CD8-positive, alpha-beta memory T cell (primary cell): ENCODE measurements at regions not wholly inside any gene's neighbourhood (a gene's known extent, or its start where the extent isn't known, plus 50 kb on each side); places are given as distances from the start of the nearest gene placed in this dataset.

Experiments used
- CTCF ChIA-PET: fragments of 350-600 bp; sonication (Branson Sonifier 250); formaldehyde crosslinking; loops from one replicate; lab custom pipeline; 2021; ENCODE audit warnings: antibody characterized with exemption; lab: Charles Lee
- POLR2A ChIA-PET: fragments of 350-600 bp; sonication (Branson Sonifier 250); formaldehyde crosslinking; loops from one replicate; lab custom pipeline; 2021; ENCODE audit warnings: antibody characterized with exemption; lab: Charles Lee
- DNase-seq, 5 donors: peaks; one replicate each; pipeline versions ENCODE4 v3.0.0 to v3.0.0-alpha.2; 2020 to 2022; ENCODE audit warnings: mixed read lengths in 1 of 5
- H3K27ac ChIP-seq: one replicate; pipeline ENCODE4 v1.7.0; 2013; ENCODE audit warnings: low read depth, mild to moderate bottlenecking, low read length, moderate library complexity
- H3K27me3 ChIP-seq: 2 replicates; pipeline ENCODE4 v1.7.0; 2013; ENCODE audit warnings: low read length, mild to moderate bottlenecking; ENCODE audit not compliant: insufficient read depth, poor library complexity, severe bottlenecking
- H3K36me3 ChIP-seq: 2 replicates; pipeline ENCODE4 v1.7.0; 2013; ENCODE audit warnings: mild to moderate bottlenecking, low read length, moderate library complexity; ENCODE audit not compliant: insufficient read depth
- H3K4me1 ChIP-seq: 2 replicates; pipeline ENCODE4 v1.7.0; 2013; ENCODE audit warnings: mild to moderate bottlenecking, low read length, moderate library complexity; ENCODE audit not compliant: insufficient read depth
- H3K4me3 ChIP-seq: 2 replicates; pipeline ENCODE4 v1.7.0; 2013; ENCODE audit warnings: mild to moderate bottlenecking, low read length
- H3K9me3 ChIP-seq: 2 replicates; pipeline ENCODE4 v1.7.0; 2013; ENCODE audit warnings: mild to moderate bottlenecking, low read length
- H3K27ac Mint-ChIP-seq, 8 donors: one replicate each; pipeline ENCODE4 v1.8.0; 2020 to 2021; ENCODE audit warnings: mixed read lengths in 8 of 8, mild to moderate bottlenecking in 6 of 8, inconsistent platforms in 3 of 8, moderate library complexity in 3 of 8
- H3K27me3 Mint-ChIP-seq, 2 donors: one replicate each; pipeline ENCODE4 v1.8.0; 2020 to 2021; ENCODE audit warnings: mixed read lengths in 2 of 2, mild to moderate bottlenecking in 1 of 2, moderate library complexity in 1 of 2
- H3K36me3 Mint-ChIP-seq, 3 donors: one replicate each; pipeline ENCODE4 v1.8.0; 2020 to 2021; ENCODE audit warnings: mixed read lengths in 3 of 3, inconsistent platforms in 1 of 3, mild to moderate bottlenecking in 1 of 3
- H3K4me1 Mint-ChIP-seq, 3 donors: one replicate each; pipeline ENCODE4 v1.8.0; 2020 to 2021; ENCODE audit warnings: mixed read lengths in 3 of 3, inconsistent platforms in 1 of 3, mild to moderate bottlenecking in 1 of 3
- H3K4me3 Mint-ChIP-seq, 7 donors: one replicate each; pipeline ENCODE4 v1.8.0; 2020 to 2021; ENCODE audit warnings: mixed read lengths in 7 of 7, mild to moderate bottlenecking in 6 of 7, moderate library complexity in 4 of 7, inconsistent platforms in 2 of 7
- H3K9me3 Mint-ChIP-seq, 5 donors: one replicate each; pipeline ENCODE4 v1.8.0; 2020 to 2022; ENCODE audit warnings: mixed read lengths in 5 of 5, mild to moderate bottlenecking in 3 of 5, moderate library complexity in 2 of 5, inconsistent platforms in 1 of 5

DNA sequence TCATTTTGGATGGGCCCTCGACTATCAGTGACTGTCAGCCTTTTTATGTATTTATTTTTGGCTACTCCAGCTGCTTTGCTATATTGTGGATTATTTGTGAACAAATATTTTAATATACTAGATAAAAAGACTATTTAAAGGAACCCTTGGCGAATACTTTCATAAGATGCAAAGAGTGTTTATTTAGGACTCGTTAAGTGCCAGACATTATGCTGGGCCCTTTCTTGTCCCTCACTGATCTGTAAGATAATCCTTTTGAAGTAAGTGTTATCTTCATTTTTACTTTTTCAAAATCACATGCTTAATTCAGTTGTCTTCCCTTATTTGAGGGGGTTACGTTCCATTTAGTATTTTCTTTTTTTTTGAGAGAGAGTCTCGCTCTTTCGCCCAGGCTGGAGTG is 376.8 kb upstream of the C2CD4B start:
- Histone ChIP-seq H3K36me3 (no peaks in the 10 kb centered on the region), H3K27ac (no peak overlapping the region), H3K4me3 (no peak overlapping the region), H3K27me3 (no peaks in the 10 kb centered on the region), H3K4me1 (no peaks in the 10 kb centered on the region), H3K9me3 (no peaks in the 10 kb centered on the region)
- CTCF ChIA-PET, result no interaction called here
- no peak overlapping the region for H3K4me3 Mint-ChIP-seq
- no peaks in the 10 kb centered on the region for H3K9me3 Mint-ChIP-seq
- no peak for DNase-seq
- no peaks in the 10 kb centered on the region for H3K36me3 Mint-ChIP-seq
- H3K4me1 Mint-ChIP-seq, result no peaks in the 10 kb centered on the region
- H3K27me3 Mint-ChIP-seq, result peaks cover 6 to 12% of the 10 kb centered on the region in 2 donors
- POLR2A ChIA-PET, result no interaction called here
- H3K27ac Mint-ChIP-seq, result no peak overlapping the region

DNA sequence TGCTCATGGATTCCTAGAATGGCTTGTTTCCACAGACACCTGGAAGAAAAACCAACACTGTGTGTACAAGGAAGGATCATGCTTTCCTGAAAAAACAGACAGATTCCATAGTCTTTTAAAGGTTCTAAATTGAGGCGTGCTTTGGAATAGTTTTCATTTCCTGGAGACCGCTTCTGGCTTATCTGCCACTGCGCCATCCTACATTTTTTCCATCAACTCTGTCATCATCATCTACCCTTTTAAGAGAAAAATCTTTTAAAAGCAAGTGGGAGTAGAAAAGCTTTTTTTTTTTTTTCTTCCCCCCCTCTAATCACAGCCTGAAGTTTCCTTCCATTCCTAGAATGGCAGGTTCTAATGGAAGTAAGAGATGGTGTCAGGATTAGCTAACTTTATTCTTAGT is 379.4 kb upstream of the C2CD4B start:
- no peaks in the 10 kb centered on the region for H3K4me1 ChIP-seq
- peaks cover 5% of the 10 kb centered on the region for H3K27me3 ChIP-seq
- Mint-ChIP-seq H3K4me3 (no peak overlapping the region), H3K4me1 (no peaks in the 10 kb centered on the region), H3K9me3 (no peaks in the 10 kb centered on the region), H3K27me3 (peaks cover 6 to 15% of the 10 kb centered on the region in 2 donors), H3K27ac (no peak overlapping the region), H3K36me3 (no peaks in the 10 kb centered on the region)
- DNase-seq, result no peak
- H3K9me3 ChIP-seq, result no peaks in the 10 kb centered on the region
- CTCF ChIA-PET, result no interaction called here
- no peaks in the 10 kb centered on the region for H3K36me3 ChIP-seq
- POLR2A ChIA-PET, result no interaction called here
- no peak overlapping the region for H3K27ac ChIP-seq
- H3K4me3 ChIP-seq, result no peak overlapping the region

DNA sequence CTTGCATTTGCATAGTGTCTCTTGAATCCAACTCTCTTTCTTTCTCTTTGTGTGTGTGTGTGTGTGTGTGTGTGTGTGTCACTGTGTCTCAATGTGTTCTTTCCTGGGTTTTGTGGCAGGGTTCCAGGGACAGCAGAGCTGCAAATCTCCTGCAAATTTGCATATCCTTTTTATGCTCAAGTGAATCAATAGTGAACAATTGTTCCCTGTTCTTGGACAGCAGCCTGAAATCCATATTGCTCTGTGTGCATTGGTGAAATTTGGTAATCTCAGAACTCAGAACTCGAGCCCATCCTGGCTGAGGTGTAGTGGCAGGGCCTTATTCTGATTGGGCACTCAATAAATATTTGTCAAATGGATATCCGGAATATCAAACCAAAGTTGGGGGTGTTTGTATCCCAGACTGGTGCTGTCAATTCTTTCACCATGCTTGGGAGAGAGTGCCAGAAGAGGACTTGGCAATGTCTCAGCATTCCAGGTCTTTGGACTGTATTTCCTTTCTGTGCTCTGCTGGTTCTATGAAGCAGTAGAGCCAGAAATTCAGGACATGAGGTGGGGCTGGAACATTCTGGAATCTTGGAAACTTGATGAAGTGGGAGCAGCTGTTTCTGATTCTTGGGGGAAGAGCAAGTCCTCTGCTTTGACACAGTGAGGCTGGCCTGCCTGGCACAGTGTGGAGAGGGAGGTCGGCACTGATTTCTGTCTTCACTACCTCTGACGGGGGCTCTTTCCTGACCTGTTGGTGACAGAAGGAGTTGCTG is 380.6 kb upstream of the C2CD4B start:
- Mint-ChIP-seq H3K27me3 (peaks cover 9 to 21% of the 10 kb centered on the region in 2 donors), H3K9me3 (no peaks in the 10 kb centered on the region), H3K4me1 (no peaks in the 10 kb centered on the region), H3K4me3 (no peak overlapping the region), H3K36me3 (no peaks in the 10 kb centered on the region), H3K27ac (no peak overlapping the region)
- no peaks in the 10 kb centered on the region for H3K4me1 ChIP-seq
- ChIA-PET POLR2A (no interaction called here), CTCF (no interaction called here)
- H3K4me3 ChIP-seq, result no peak overlapping the region
- H3K27ac ChIP-seq, result no peak overlapping the region
- peaks cover 5% of the 10 kb centered on the region for H3K27me3 ChIP-seq
- no peaks in the 10 kb centered on the region for H3K36me3 ChIP-seq
- no peak for DNase-seq
- H3K9me3 ChIP-seq, result no peaks in the 10 kb centered on the region

DNA sequence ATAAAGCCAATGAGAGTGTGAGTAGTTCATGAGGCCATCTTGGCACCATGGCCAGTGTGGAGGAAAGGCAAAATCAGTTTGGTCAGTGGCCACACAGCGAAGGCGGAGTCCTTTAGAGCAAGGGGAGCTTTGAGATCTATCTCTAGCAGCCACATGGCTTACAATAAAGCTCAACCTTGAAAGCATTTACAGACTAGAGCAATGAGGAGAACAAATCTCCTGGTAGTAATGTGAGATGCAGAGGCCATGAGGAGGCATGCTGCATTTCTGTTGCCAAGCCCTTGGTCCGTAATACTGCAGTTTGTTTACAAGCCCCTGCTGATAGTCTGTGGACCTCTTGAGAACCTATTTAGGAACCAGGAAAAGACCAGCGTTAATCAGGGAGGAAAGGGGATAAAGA is 381.5 kb upstream of the C2CD4B start:
- no peak for DNase-seq
- H3K4me3 Mint-ChIP-seq, result no peak overlapping the region
- CTCF ChIA-PET, result no interaction called here
- Histone ChIP-seq H3K36me3 (no peaks in the 10 kb centered on the region), H3K27ac (no peak overlapping the region), H3K27me3 (peaks cover 5% of the 10 kb centered on the region), H3K9me3 (no peaks in the 10 kb centered on the region), H3K4me3 (no peak overlapping the region), H3K4me1 (no peaks in the 10 kb centered on the region)
- H3K27ac Mint-ChIP-seq, result peak overlapping the region in 1 of 8 donors; percentile 7
- H3K36me3 Mint-ChIP-seq, result no peaks in the 10 kb centered on the region
- peaks cover 9 to 22% of the 10 kb centered on the region in 2 donors for H3K27me3 Mint-ChIP-seq
- no peaks in the 10 kb centered on the region for H3K9me3 Mint-ChIP-seq
- POLR2A ChIA-PET, result no interaction called here
- no peaks in the 10 kb centered on the region for H3K4me1 Mint-ChIP-seq

DNA sequence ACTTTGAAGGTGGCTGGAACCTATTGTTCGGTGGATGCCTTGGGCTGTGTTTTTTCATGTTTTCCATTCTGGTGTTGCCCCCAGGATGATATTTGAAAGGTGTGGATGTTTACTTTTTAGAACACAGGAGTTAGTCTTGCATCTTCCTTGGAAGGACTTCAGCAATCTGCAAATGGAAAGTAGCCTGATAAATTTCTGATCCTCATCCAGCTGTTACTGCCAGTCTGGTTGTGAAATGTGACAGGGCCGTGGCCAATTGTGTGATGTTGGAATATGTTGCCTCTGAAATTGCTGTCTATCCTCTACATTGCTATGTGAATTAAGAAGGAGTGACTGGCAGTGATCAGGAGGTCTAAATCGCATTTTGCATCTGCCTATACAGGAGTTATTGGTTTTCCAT is 382.5 kb upstream of the C2CD4B start:
- ChIA-PET POLR2A (no interaction called here), CTCF (no interaction called here)
- Histone ChIP-seq H3K4me1 (no peaks in the 10 kb centered on the region), H3K27ac (no peak overlapping the region), H3K9me3 (no peaks in the 10 kb centered on the region), H3K27me3 (peaks cover 5% of the 10 kb centered on the region), H3K4me3 (no peak overlapping the region), H3K36me3 (no peaks in the 10 kb centered on the region)
- peaks cover 9 to 25% of the 10 kb centered on the region in 2 donors for H3K27me3 Mint-ChIP-seq
- H3K36me3 Mint-ChIP-seq, result no peaks in the 10 kb centered on the region
- no peaks in the 10 kb centered on the region for H3K4me1 Mint-ChIP-seq
- H3K9me3 Mint-ChIP-seq, result peaks cover 0 to 4% (median 0%) of the 10 kb centered on the region in 5 donors
- DNase-seq, result no peak
- H3K4me3 Mint-ChIP-seq, result no peak overlapping the region
- H3K27ac Mint-ChIP-seq, result no peak overlapping the region

DNA sequence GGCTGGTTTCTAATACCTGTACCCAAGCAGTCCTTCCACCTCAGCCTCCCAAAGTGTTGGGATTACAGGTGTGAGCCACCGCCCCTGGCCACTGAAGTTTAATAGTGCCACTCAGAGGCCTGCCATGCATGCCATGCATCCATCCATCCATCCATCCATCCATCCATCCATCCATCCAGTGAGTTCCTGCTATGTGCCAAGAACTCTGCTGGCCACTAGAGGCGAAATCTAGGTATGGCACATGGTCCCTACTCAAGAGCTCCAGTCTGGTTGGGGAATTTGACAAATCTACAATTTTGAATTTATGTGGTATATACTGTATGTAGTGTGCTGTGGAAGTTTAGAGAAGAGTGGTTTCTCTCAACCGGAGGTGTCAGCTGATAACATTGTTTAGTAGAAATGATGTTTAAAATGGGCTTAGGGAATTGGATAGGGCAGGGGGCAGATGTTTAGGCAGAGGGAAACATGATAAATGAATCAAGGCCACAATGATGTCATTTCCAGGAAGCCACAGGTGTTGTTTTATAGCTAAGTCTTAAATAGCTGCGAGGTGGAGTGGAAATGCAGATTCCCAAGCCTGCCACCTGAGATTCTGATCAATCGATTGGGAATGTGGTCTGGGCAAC is 384.4 kb upstream of the C2CD4B start:
- POLR2A ChIA-PET, result no interaction called here

DNA sequence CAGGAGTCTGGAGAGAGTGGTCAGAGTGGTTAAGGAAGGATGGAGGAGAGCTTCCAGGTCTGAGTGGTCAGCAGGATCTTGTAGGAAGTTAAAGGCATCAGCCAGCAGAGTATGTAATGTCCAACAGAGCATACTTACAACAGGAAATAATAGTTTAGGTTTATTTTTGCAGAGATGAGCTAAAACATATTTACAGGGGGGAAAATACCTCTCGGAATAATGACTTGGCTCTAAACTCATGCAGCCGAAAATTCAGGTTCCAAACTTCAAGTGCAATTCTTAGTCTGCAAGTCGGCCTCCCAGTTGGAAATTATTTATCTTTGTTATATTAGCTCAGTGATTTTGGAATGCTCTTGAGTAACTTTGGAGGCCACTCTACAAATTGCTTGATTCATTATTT is 385.0 kb upstream of the C2CD4B start:
- H3K27me3 ChIP-seq, result peaks cover 5% of the 10 kb centered on the region
- H3K27ac ChIP-seq, result no peak overlapping the region
- H3K9me3 ChIP-seq, result no peaks in the 10 kb centered on the region
- Mint-ChIP-seq H3K9me3 (peaks cover 0 to 6% (median 0%) of the 10 kb centered on the region in 5 donors), H3K27ac (no peak overlapping the region), H3K4me1 (no peaks in the 10 kb centered on the region), H3K4me3 (no peak overlapping the region), H3K27me3 (peaks cover 9 to 20% of the 10 kb centered on the region in 2 donors), H3K36me3 (no peaks in the 10 kb centered on the region)
- no peak overlapping the region for H3K4me3 ChIP-seq
- no peaks in the 10 kb centered on the region for H3K4me1 ChIP-seq
- ChIA-PET CTCF (no interaction called here), POLR2A (no interaction called here)
- no peaks in the 10 kb centered on the region for H3K36me3 ChIP-seq
- DNase-seq, result no peak

More for the DNA sequence above, 384.4 kb upstream of the C2CD4B start:
- Mint-ChIP-seq H3K27ac (no peak overlapping the region), H3K4me1 (no peaks in the 10 kb centered on the region), H3K9me3 (peaks cover 0 to 6% (median 0%) of the 10 kb centered on the region in 5 donors), H3K4me3 (no peak overlapping the region), H3K36me3 (no peaks in the 10 kb centered on the region), H3K27me3 (peaks cover 9 to 20% of the 10 kb centered on the region in 2 donors)
- Histone ChIP-seq H3K36me3 (no peaks in the 10 kb centered on the region), H3K4me3 (no peak overlapping the region), H3K27me3 (peaks cover 5% of the 10 kb centered on the region), H3K27ac (no peak overlapping the region), H3K9me3 (no peaks in the 10 kb centered on the region), H3K4me1 (no peaks in the 10 kb centered on the region)
- CTCF ChIA-PET, result no interaction called here
- no peak for DNase-seq

DNA sequence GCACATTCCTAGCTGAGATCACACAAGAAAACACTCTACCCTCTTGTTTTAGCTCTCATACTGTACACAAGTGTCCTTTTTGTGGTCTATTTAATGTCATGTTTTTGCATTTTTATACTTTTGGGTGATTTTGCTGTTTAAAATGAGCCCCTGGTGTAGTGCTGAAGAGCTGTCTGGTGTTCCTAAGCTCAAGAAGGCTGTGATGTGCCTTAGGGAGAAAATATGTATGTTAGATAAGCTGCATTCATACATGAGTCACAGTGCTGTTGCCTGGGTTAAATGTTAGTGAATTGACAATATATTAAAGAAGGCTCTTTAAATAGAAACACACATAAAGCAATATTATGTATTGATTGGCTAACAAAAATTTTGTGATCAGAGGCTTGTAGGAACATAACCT is 387.4 kb upstream of the C2CD4B start:
- no peak overlapping the region for H3K27ac ChIP-seq
- Mint-ChIP-seq H3K27me3 (peaks cover 10 to 26% of the 10 kb centered on the region in 2 donors), H3K4me3 (no peak overlapping the region), H3K4me1 (no peaks in the 10 kb centered on the region), H3K9me3 (peaks cover 0 to 6% (median 0%) of the 10 kb centered on the region in 5 donors), H3K36me3 (no peaks in the 10 kb centered on the region), H3K27ac (no peak overlapping the region)
- peaks cover 5% of the 10 kb centered on the region for H3K27me3 ChIP-seq
- H3K4me3 ChIP-seq, result no peak overlapping the region
- no peaks in the 10 kb centered on the region for H3K9me3 ChIP-seq
- DNase-seq, result no peak
- CTCF ChIA-PET, result no interaction called here
- no peaks in the 10 kb centered on the region for H3K4me1 ChIP-seq
- no peaks in the 10 kb centered on the region for H3K36me3 ChIP-seq
- POLR2A ChIA-PET, result no interaction called here
